HepG2 (cell line): ENCODE measurements at regions not wholly inside any gene's neighbourhood (a gene's known extent, or its start where the extent isn't known, plus 50 kb on each side); places are given as distances from the start of the nearest gene placed in this dataset.

Source experiments
- ATAC-seq: fragments of 200-7000 bp; cut with Tn5 transposase; 3 replicates; pipeline ENCODE4 v1.9.1; 2020; ENCODE audit warnings: mild to moderate bottlenecking, moderate library complexity
- BruUV-seq: library from RNA; stranded (reverse); fragments of 400-500 nt; replicated peaks from 2 replicates; lab custom pipeline; 2021; lab: Mats Ljungman, UMichigan
- CTCF ChIA-PET: fragments of 300-600 bp; formaldehyde crosslinking; extraction: SDS; loops from one replicate; lab custom pipeline; 2021; ENCODE audit warnings: low total read pairs, inconsistent platforms, low intra/inter-chr PET ratio; lab: Yijun Ruan, JAX
- POLR2A ChIA-PET: fragments of 350-600 bp; sonication (Branson Sonifier 250); formaldehyde crosslinking; loops from one replicate; lab custom pipeline; 2020; ENCODE audit warnings: antibody characterized with exemption, inconsistent platforms; lab: Yijun Ruan, JAX
- DNase-seq: peaks from one replicate; pipeline ENCODE4 v3.0.0-alpha.2; 2015; ENCODE audit warnings: low spot score
- FAIRE-seq: peaks from 3 replicates; lab custom pipeline; 2011; peaks lifted over from hg19 to GRCh38; lab: Jason Lieb, UNC
- H2AFZ ChIP-seq: one replicate; pipeline ENCODE4 v1.6.1; 2011; ENCODE audit warnings: low read length, inconsistent platforms
- H3K27ac ChIP-seq: fragments of 300-600 bp; 3 replicates; pipeline ENCODE4 v1.8.0; 2011; ENCODE audit warnings: mixed run types, mild to moderate bottlenecking, mixed read lengths, low read length, inconsistent platforms; ENCODE audit not compliant: insufficient read depth; ENCODE audit errors: extremely low read length
- H3K27me3 ChIP-seq, 2 experiments: fragments of 200-600 bp in 1 of 2; 2 replicates in 1 of 2; 3 replicates in 1 of 2; pipeline versions ENCODE4 v1.6.0 to v1.8.0; 2011; ENCODE audit warnings: low read length in 2 of 2, mild to moderate bottlenecking in 2 of 2, moderate library complexity in 2 of 2, inconsistent platforms in 1 of 2; ENCODE audit not compliant: insufficient read depth in 2 of 2, control insufficient read depth in 1 of 2
- H3K36me3 ChIP-seq, 2 experiments: fragments of 200-600 bp in 1 of 2; replicated peaks in 1 of 2; 2 replicates in 1 of 2; 3 replicates in 1 of 2; pipeline versions ENCODE4 v1.5.1 to v1.8.0; 2011; ENCODE audit warnings: low read length in 2 of 2, inconsistent platforms in 1 of 2; ENCODE audit not compliant: insufficient read depth in 2 of 2, control insufficient read depth in 1 of 2
- H3K4me1 ChIP-seq: 2 replicates; pipeline ENCODE4 v1.5.1; 2012; ENCODE audit warnings: low read length, inconsistent platforms; ENCODE audit not compliant: insufficient read depth
- H3K4me2 ChIP-seq: 2 replicates; pipeline ENCODE4 v1.6.0; 2011; ENCODE audit warnings: low read depth, low read length, inconsistent platforms
- H3K4me3 ChIP-seq, 3 experiments: fragments of 200-600 bp in 1 of 3; sonication (generic), shearing (Covaris generic) in 1 of 3; replicated peaks in 1 of 3; 2 replicates each; pipeline ENCODE4 v1.5.1; 2011 to 2016; ENCODE audit warnings: low read length in 3 of 3, inconsistent platforms in 2 of 3, low read depth in 2 of 3, mild to moderate bottlenecking in 2 of 3, control low read depth in 1 of 3, mixed read lengths in 1 of 3; ENCODE audit not compliant: insufficient read depth in 1 of 3
- H3K79me2 ChIP-seq: one replicate; pipeline ENCODE4 v1.6.1; 2011; ENCODE audit warnings: low read length, inconsistent platforms; ENCODE audit not compliant: insufficient read depth
- H3K9ac ChIP-seq: 2 replicates; pipeline ENCODE4 v1.6.0; 2011; ENCODE audit warnings: mild to moderate bottlenecking, low read depth, low read length, inconsistent platforms; ENCODE audit not compliant: insufficient read depth
- H3K9me3 ChIP-seq: 2 replicates; pipeline ENCODE4 v1.5.1; 2012; ENCODE audit warnings: mild to moderate bottlenecking, low read length
- H4K20me1 ChIP-seq: 2 replicates; pipeline ENCODE4 v1.6.0; 2011; ENCODE audit warnings: inconsistent platforms, mild to moderate bottlenecking, low read length, moderate library complexity; ENCODE audit not compliant: insufficient read depth
- CENPBD1 ChIP-seq: sonication (generic); formaldehyde crosslinking; IDR thresholded peaks from 2 replicates; pipeline ENCODE4 v1.8.0; 2022; ENCODE audit warnings: missing genetic modification reagents, low read depth, mild to moderate bottlenecking, borderline replicate concordance
- ELF4 ChIP-seq: sonication (generic); formaldehyde crosslinking; IDR thresholded peaks from 2 replicates; pipeline ENCODE4 v1.5.0; 2020; ENCODE audit warnings: missing genetic modification reagents, mild to moderate bottlenecking, moderate library complexity, borderline replicate concordance
- FOXJ3 ChIP-seq: sonication (generic); formaldehyde crosslinking; IDR thresholded peaks from 2 replicates; pipeline ENCODE4 v1.4.0; 2020; ENCODE audit warnings: missing genetic modification reagents, mild to moderate bottlenecking, borderline replicate concordance
- HHEX ChIP-seq: IDR thresholded peaks from 2 replicates; pipeline ENCODE4 v1.6.1; 2016; ENCODE audit warnings: control low read depth
- IRF1 ChIP-seq: sonication (generic); formaldehyde crosslinking; IDR thresholded peaks from 2 replicates; pipeline ENCODE4 v1.4.0; 2020; ENCODE audit warnings: low read depth, mild to moderate bottlenecking, missing genetic modification reagents
- MXD1 ChIP-seq: sonication (generic); formaldehyde crosslinking; IDR thresholded peaks from 2 replicates; pipeline ENCODE4 v1.4.0; 2020; ENCODE audit warnings: mild to moderate bottlenecking, missing genetic modification reagents
- POLR2AphosphoS5 ChIP-seq: IDR thresholded peaks from 2 replicates; pipeline ENCODE4 v1.6.1; 2012; ENCODE audit warnings: low read depth, low read length
- RELA ChIP-seq: sonication (generic); formaldehyde crosslinking; IDR thresholded peaks from 2 replicates; pipeline ENCODE4 v1.4.0; 2020; ENCODE audit warnings: missing genetic modification reagents
- RFX3 ChIP-seq: IDR thresholded peaks from 2 replicates; pipeline ENCODE4 v1.6.1; 2016; ENCODE audit warnings: missing biosample characterization, missing genetic modification reagents
- SRSF1 ChIP-seq: fragments of 200-400 bp; formaldehyde crosslinking; optimal IDR thresholded peaks from 2 replicates; pipeline ENCODE3; 2017; ENCODE audit warnings: mild to moderate bottlenecking, low read depth, low read length, moderate library complexity
- SUZ12 ChIP-seq: fragments of 150-350 bp; IDR thresholded peaks from 2 replicates; pipeline ENCODE4 v1.6.1; 2014; ENCODE audit warnings: low read depth, low read length
- TRAFD1 ChIP-seq: sonication (generic); formaldehyde crosslinking; IDR thresholded peaks from 2 replicates; pipeline ENCODE4 v1.5.1; 2020; ENCODE audit warnings: missing genetic modification reagents, mild to moderate bottlenecking, borderline replicate concordance
- XRCC5 ChIP-seq: fragments of 200-400 bp; formaldehyde crosslinking; optimal IDR thresholded peaks from 2 replicates; pipeline ENCODE3; 2017; ENCODE audit warnings: mild to moderate bottlenecking, low read length
- ZNF10 ChIP-seq: sonication (generic); formaldehyde crosslinking; IDR thresholded peaks from 2 replicates; pipeline ENCODE4 v1.4.0; 2020; ENCODE audit warnings: mild to moderate bottlenecking, low read depth, missing genetic modification reagents, borderline replicate concordance
- ZNF263 ChIP-seq: sonication (generic); formaldehyde crosslinking; IDR thresholded peaks from 2 replicates; pipeline ENCODE4 v1.4.0; 2020; ENCODE audit warnings: missing genetic modification reagents
- ZNF280B ChIP-seq: sonication (generic); formaldehyde crosslinking; IDR thresholded peaks from 2 replicates; pipeline ENCODE4 v1.5.0; 2020; ENCODE audit warnings: missing genetic modification reagents, mild to moderate bottlenecking, borderline replicate concordance
- ZNF296 ChIP-seq: sonication (generic); formaldehyde crosslinking; conservative IDR thresholded peaks from 2 replicates; pipeline ENCODE4 v1.5.0; 2020; ENCODE audit warnings: mild to moderate bottlenecking, missing genetic modification reagents
- ZNF30 ChIP-seq: sonication (generic); formaldehyde crosslinking; IDR thresholded peaks from 2 replicates; pipeline ENCODE4 v1.5.0; 2020; ENCODE audit warnings: mild to moderate bottlenecking, missing genetic modification reagents
- ZNF607 ChIP-seq: sonication (generic); formaldehyde crosslinking; IDR thresholded peaks from 2 replicates; pipeline ENCODE4 v1.5.1; 2020; ENCODE audit warnings: missing genetic modification reagents, mild to moderate bottlenecking, borderline replicate concordance
- ZNF768 ChIP-seq: sonication (generic); formaldehyde crosslinking; IDR thresholded peaks from 2 replicates; pipeline ENCODE4 v1.4.0; 2020; ENCODE audit warnings: missing genetic modification reagents
- WGBS: methylation state at CpG from one replicate; pipeline ENCODE4 v1.1.6; 2017; ENCODE audit warnings: low lambda C conversion rate; 5-methylcytosine and 5-hydroxymethylcytosine counted together
- in situ Hi-C: cut with HindIII; loops from 2 replicates; pipeline ENCODE4 v1.10.0; 2017; ENCODE audit warnings: low pct_unique_long_range_greater_than_20kb; ENCODE audit not compliant: extremely low pct_ligation_motif_present
- intact Hi-C: fragments of 100-400 bp; cut with micrococcal nuclease; formaldehyde crosslinking; loops from one replicate; pipeline ENCODE4 v1.10.0; 2022; ENCODE audit not compliant: unreplicated experiment

- H3K79me2 ChIP-seq = no peaks in the 10 kb centered on the region
- no peak for ATAC-seq
- H3K9me3 ChIP-seq = no peaks in the 10 kb centered on the region
- no peak overlapping the region for H3K27ac ChIP-seq
- 29% methylated on average over 4 of the region's 4 CpGs for WGBS
- ChIA-PET POLR2A (no interaction called here), CTCF (no interaction called here)
- no TSS peak for BruUV-seq
- no peak overlapping the region for H3K9ac ChIP-seq
- DNase-seq = no peak
- no peaks in the 10 kb centered on the region for H4K20me1 ChIP-seq
- no peak overlapping the region for H2AFZ ChIP-seq
- H3K4me1 ChIP-seq = no peaks in the 10 kb centered on the region
- TF ChIP-seq MXD1 (CRISPR knock-in tag) (no peak), XRCC5 (no peak), POLR2AphosphoS5 (no peak), ZNF10 (no peak), ZNF263 (CRISPR knock-in tag) (no peak), FOXJ3 (CRISPR knock-in tag) (no peak), ZNF30 (CRISPR knock-in tag) (no peak), SUZ12 (no peak), ELF4 (CRISPR knock-in tag) (no peak), ZNF296 (CRISPR knock-in tag) (no peak), RELA (CRISPR knock-in tag) (no peak), IRF1 (CRISPR knock-in tag) (no peak), TRAFD1 (CRISPR knock-in tag) (no peak), ZNF607 (no peak), CENPBD1 (CRISPR knock-in tag) (no peak), RFX3 (CRISPR knock-in tag) (no peak), ZNF280B (CRISPR knock-in tag) (no peak), HHEX (CRISPR knock-in tag) (no peak), SRSF1 (no peak), ZNF768 (CRISPR knock-in tag) (no peak)
- FAIRE-seq = no peak
- in situ Hi-C loops (no loop called here), intact Hi-C loops (no loop called here)
- H3K4me2 ChIP-seq = no peak overlapping the region
- H3K36me3 ChIP-seq = no peaks in the 10 kb centered on the region
- no peaks in the 10 kb centered on the region for H3K27me3 ChIP-seq
- H3K4me3 ChIP-seq = no peak overlapping the region
These were observed 429.9 kb upstream of the USP9Y start for GRCh38 chrY:12271162-12271561.
